ENCODE measurements at regions not wholly inside any gene's neighbourhood (a gene's known extent, or its start where the extent isn't known, plus 50 kb on each side); places are given as distances from the start of the nearest gene placed in this dataset.

GRCh38 chr10:52424341-52424740 is 110.3 kb downstream of the DKK1 start:
- TF ChIP-seq ISL1 (CRISPR knock-in tag; IDR thresholded peaks at IDR 0.05) (no peak), ZNF8 (CRISPR knock-in tag; IDR thresholded peaks at IDR 0.05) (no peak), ZFP3 (CRISPR knock-in tag; IDR thresholded peaks at IDR 0.05) (no peak), ESRRG (CRISPR knock-in tag; IDR thresholded peaks at IDR 0.05) (no peak), TCF4 (CRISPR knock-in tag; IDR thresholded peaks at IDR 0.05; ENCODE audit: borderline replicate concordance) (no peak), PPARA (CRISPR knock-in tag; IDR thresholded peaks at IDR 0.05; ENCODE audit: borderline replicate concordance) (no peak), CREB5 (CRISPR knock-in tag; IDR thresholded peaks at IDR 0.05; ENCODE audit: low read depth) (no peak), POU6F1 (CRISPR knock-in tag; IDR thresholded peaks at IDR 0.05; ENCODE audit: borderline replicate concordance, low read depth) (no peak), PATZ1 (CRISPR knock-in tag; IDR thresholded peaks at IDR 0.05; ENCODE audit: borderline replicate concordance) (no peak)
